Neural cell (in vitro differentiated cells): ENCODE measurements at regions not wholly inside any gene's neighbourhood (a gene's known extent, or its start where the extent isn't known, plus 50 kb on each side); places are given as distances from the start of the nearest gene placed in this dataset.
"Not testable (repeated sequence)": the region's sequence is repeated elsewhere in the genome, so short reads cannot be mapped to it uniquely, and the experiment has no call there.

ENCODE experiments used
- H2AFZ ChIP-seq: fragments of 200-600, 300-800 bp; sonication (generic), shearing (Covaris generic); 2 replicates; pipeline ENCODE4 v1.6.0; 2014; ENCODE audit warnings: low read depth, mild to moderate bottlenecking, antibody characterized with exemption, low read length, moderate library complexity
- H3F3A ChIP-seq: fragments of 200-600 bp; shearing (Covaris generic); 2 replicates; pipeline ENCODE4 v1.6.1; 2016; ENCODE audit warnings: mild to moderate bottlenecking, moderate library complexity, mixed read lengths, antibody characterized with exemption, low read length; ENCODE audit not compliant: insufficient read depth, poor library complexity, severe bottlenecking
- H3K27ac ChIP-seq: fragments of 200-600, 300-800 bp; sonication (generic), shearing (Covaris generic); 2 replicates; pipeline ENCODE4 v1.5.1; 2014; ENCODE audit warnings: mild to moderate bottlenecking, low read length, moderate library complexity
- H3K27me3 ChIP-seq: fragments of 300-800, 200-600 bp; sonication (generic), shearing (Covaris generic); 2 replicates; pipeline ENCODE4 v1.6.0; 2014; ENCODE audit warnings: mild to moderate bottlenecking, low read depth, low read length, moderate library complexity; ENCODE audit not compliant: insufficient read depth
- H3K36me3 ChIP-seq: fragments of 300-800, 200-600 bp; sonication (generic), shearing (Covaris generic); 2 replicates; pipeline ENCODE4 v1.5.1; 2014; ENCODE audit warnings: mild to moderate bottlenecking, antibody characterized with exemption, low read length, moderate library complexity; ENCODE audit not compliant: insufficient read depth
- H3K4me2 ChIP-seq: fragments of 300-800, 200-600 bp; sonication (generic), shearing (Covaris generic); 2 replicates; pipeline ENCODE4 v1.6.0; 2014; ENCODE audit warnings: mild to moderate bottlenecking, low read length
- H3K4me3 ChIP-seq: fragments of 300-800, 200-600 bp; sonication (generic), shearing (Covaris generic); 2 replicates; pipeline ENCODE4 v1.5.1; 2014; ENCODE audit warnings: mild to moderate bottlenecking, low read length, moderate library complexity
- H3K79me2 ChIP-seq: fragments of 200-600 bp; shearing (Covaris generic); replicated peaks from 2 replicates; pipeline ENCODE4 v1.6.0; 2014; ENCODE audit warnings: mild to moderate bottlenecking, low read length, moderate library complexity; ENCODE audit not compliant: insufficient read depth
- H3K9ac ChIP-seq: fragments of 300-800, 200-600 bp; sonication (generic), shearing (Covaris generic); 2 replicates; pipeline ENCODE4 v1.6.1; 2016; ENCODE audit warnings: mild to moderate bottlenecking, low read length, mixed read lengths
- H3K9me2 ChIP-seq: fragments of 200-600 bp; shearing (Covaris generic); 2 replicates; pipeline ENCODE4 v1.6.1; 2016; ENCODE audit warnings: mild to moderate bottlenecking, low read length, mixed read lengths; ENCODE audit not compliant: insufficient read depth
- H3K9me3 ChIP-seq: fragments of 200-600, 300-800 bp; sonication (generic), shearing (Covaris generic); 2 replicates; pipeline ENCODE4 v1.6.1; 2016; ENCODE audit warnings: mild to moderate bottlenecking, mixed run types, low read length, moderate library complexity, mixed read lengths
- H4K20me1 ChIP-seq: fragments of 200-600 bp; shearing (Covaris generic); 2 replicates; pipeline ENCODE4 v1.6.1; 2016; ENCODE audit warnings: mild to moderate bottlenecking, mixed run types; ENCODE audit not compliant: insufficient read depth
- CTCF ChIP-seq: fragments of 450-650 bp; IDR thresholded peaks from 2 replicates; pipeline ENCODE4 v1.5.1; 2014; ENCODE audit warnings: antibody characterized with exemption, mild to moderate bottlenecking, moderate library complexity; ENCODE audit not compliant: poor library complexity, severe bottlenecking
- EP300 ChIP-seq: fragments of 450-650 bp; conservative IDR thresholded peaks from 2 replicates; pipeline ENCODE4 v1.6.1; 2014; ENCODE audit warnings: antibody characterized with exemption, mild to moderate bottlenecking, moderate library complexity; ENCODE audit not compliant: poor library complexity, severe bottlenecking
- POLR2AphosphoS5 ChIP-seq: IDR thresholded peaks from 2 replicates; pipeline ENCODE4 v1.6.1; 2012
- RAD21 ChIP-seq: fragments of 450-650 bp; conservative IDR thresholded peaks from 2 replicates; pipeline ENCODE4 v1.6.1; 2014; ENCODE audit warnings: antibody characterized with exemption, mild to moderate bottlenecking, moderate library complexity
- TF ChIP-seq, protein P1 (sequence below): IDR thresholded peaks from 2 replicates; pipeline ENCODE4 v1.6.1; 2012; ENCODE audit warnings: borderline replicate concordance

GRCh38 chr2:83795777-83796176, 663.3 kb downstream of the SUCLG1 start:
- Histone ChIP-seq H3K27ac (no peak overlapping the region), H3K36me3 (no peaks in the 10 kb centered on the region), H2AFZ (no peak overlapping the region), H3K27me3 (no peaks in the 10 kb centered on the region), H3K9me3 (no peaks in the 10 kb centered on the region), H3K4me2 (no peak overlapping the region), H3K4me3 (no peak overlapping the region), H3K9me2 (no peaks in the 10 kb centered on the region), H3K79me2 (no peaks in the 10 kb centered on the region), H3K9ac (no peak overlapping the region), H3F3A (no peaks in the 10 kb centered on the region), H4K20me1 (no peaks in the 10 kb centered on the region)
- TF ChIP-seq RAD21 (no peak), CTCF (no peak), POLR2AphosphoS5 (peak; percentile 64), EP300 (peak; percentile 63)
- TF ChIP-seq, protein P1, sequence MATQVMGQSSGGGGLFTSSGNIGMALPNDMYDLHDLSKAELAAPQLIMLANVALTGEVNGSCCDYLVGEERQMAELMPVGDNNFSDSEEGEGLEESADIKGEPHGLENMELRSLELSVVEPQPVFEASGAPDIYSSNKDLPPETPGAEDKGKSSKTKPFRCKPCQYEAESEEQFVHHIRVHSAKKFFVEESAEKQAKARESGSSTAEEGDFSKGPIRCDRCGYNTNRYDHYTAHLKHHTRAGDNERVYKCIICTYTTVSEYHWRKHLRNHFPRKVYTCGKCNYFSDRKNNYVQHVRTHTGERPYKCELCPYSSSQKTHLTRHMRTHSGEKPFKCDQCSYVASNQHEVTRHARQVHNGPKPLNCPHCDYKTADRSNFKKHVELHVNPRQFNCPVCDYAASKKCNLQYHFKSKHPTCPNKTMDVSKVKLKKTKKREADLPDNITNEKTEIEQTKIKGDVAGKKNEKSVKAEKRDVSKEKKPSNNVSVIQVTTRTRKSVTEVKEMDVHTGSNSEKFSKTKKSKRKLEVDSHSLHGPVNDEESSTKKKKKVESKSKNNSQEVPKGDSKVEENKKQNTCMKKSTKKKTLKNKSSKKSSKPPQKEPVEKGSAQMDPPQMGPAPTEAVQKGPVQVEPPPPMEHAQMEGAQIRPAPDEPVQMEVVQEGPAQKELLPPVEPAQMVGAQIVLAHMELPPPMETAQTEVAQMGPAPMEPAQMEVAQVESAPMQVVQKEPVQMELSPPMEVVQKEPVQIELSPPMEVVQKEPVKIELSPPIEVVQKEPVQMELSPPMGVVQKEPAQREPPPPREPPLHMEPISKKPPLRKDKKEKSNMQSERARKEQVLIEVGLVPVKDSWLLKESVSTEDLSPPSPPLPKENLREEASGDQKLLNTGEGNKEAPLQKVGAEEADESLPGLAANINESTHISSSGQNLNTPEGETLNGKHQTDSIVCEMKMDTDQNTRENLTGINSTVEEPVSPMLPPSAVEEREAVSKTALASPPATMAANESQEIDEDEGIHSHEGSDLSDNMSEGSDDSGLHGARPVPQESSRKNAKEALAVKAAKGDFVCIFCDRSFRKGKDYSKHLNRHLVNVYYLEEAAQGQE: no peak

DNA sequence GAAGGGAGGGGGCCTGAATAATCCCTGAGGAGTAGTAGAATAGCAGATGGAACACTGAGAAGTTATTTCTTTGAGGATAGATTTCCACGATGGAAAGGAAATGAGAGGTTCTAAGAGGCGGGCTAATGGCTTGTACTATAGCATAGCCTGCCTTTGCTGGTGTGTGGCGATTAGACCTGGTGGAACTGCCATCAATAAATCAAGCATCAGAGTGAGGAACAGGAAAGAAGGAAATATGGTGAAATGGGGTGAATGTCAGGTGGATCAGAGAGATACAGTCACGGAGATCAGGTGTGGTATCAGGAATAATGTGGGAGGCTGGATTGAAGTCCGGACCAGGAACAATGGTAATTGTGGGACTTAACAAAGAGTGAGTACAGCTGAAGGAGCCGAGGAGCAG, 668.6 kb downstream of the SUCLG1 start:
- not testable (repeated sequence) for H3F3A ChIP-seq, H3K9me3 ChIP-seq, H3K4me2 ChIP-seq, H2AFZ ChIP-seq, H3K36me3 ChIP-seq, H3K27ac ChIP-seq, H3K79me2 ChIP-seq, H3K4me3 ChIP-seq, H3K9me2 ChIP-seq, H4K20me1 ChIP-seq, H3K27me3 ChIP-seq, H3K9ac ChIP-seq

- H4K20me1 ChIP-seq, H3K4me2 ChIP-seq, H3K9me3 ChIP-seq, H3K36me3 ChIP-seq, H3K79me2 ChIP-seq, H3K9ac ChIP-seq, H3F3A ChIP-seq, H3K27me3 ChIP-seq, H3K27ac ChIP-seq, H2AFZ ChIP-seq, H3K4me3 ChIP-seq, H3K9me2 ChIP-seq: not testable (repeated sequence)
Observed at GRCh38 chr2:83789674-83790073, 669.4 kb downstream of the SUCLG1 start.

- H3K27me3 ChIP-seq, H3K4me2 ChIP-seq, H3K9me3 ChIP-seq, H3F3A ChIP-seq, H3K4me3 ChIP-seq, H3K36me3 ChIP-seq, H3K9ac ChIP-seq, H3K9me2 ChIP-seq, H3K79me2 ChIP-seq, H4K20me1 ChIP-seq, H2AFZ ChIP-seq, H3K27ac ChIP-seq: not testable (repeated sequence)
Observed at GRCh38 chr2:83788938-83789566, 670.0 kb downstream of the SUCLG1 start.
